NT2/D1 (cell line): ENCODE measurements at regions not wholly inside any gene's neighbourhood (a gene's known extent, or its start where the extent isn't known, plus 50 kb on each side); places are given as distances from the start of the nearest gene placed in this dataset.

Experiments
- SUZ12 ChIP-seq: IDR thresholded peaks from 2 replicates; pipeline ENCODE4 v1.6.1; 2011; ENCODE audit not compliant: insufficient read length, insufficient read depth; ENCODE audit errors: extremely low read depth
- YY1 ChIP-seq: IDR thresholded peaks from 2 replicates; pipeline ENCODE4 v1.6.1; 2011; ENCODE audit not compliant: insufficient read length, insufficient read depth

- TF ChIP-seq YY1, result no peak
- no peak for TF ChIP-seq SUZ12
Observed at GRCh38 chr4:18297684-18298083, 276.1 kb upstream of the LCORL start.
